ENCODE measurements at regions not wholly inside any gene's neighbourhood (a gene's known extent, or its start where the extent isn't known, plus 50 kb on each side); places are given as distances from the start of the nearest gene placed in this dataset.

DNA sequence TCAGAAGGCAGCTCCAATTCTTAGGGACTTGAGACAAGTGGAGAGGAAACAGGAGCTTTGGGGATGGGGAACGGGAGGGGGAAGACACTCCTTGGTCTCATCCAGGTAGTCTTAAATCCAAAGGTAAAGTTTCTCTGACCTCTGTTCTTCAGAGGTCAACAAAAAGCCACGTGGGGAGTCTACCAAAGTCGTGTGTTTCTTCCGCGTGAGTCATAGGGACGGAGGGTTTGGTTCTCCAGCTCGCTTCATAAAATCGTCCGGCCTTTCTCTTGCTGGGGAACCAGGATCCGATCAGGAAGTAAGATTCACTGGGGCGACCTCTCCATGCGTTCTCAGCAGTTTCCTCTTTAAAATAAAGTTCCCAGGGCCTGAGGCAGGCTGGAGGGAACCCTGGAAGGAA is 275.7 kb downstream of the TCERG1L start:
- Histone ChIP-seq H3F3A (ENCODE audit: insufficient read depth, low read length) (no peaks in the 10 kb centered on the region), H3K9ac (ENCODE audit: low read length) (no peak overlapping the region), H3K79me2 (ENCODE audit: insufficient read depth, low read length) (no peaks in the 10 kb centered on the region), H3K4me3 (ENCODE audit: low read depth, low read length, poor library complexity, severe bottlenecking) (no peak overlapping the region), H3K27ac (ENCODE audit: low read depth, low read length, poor library complexity, severe bottlenecking) (no peak overlapping the region), H3K9me2 (ENCODE audit: low read depth, low read length) (no peaks in the 10 kb centered on the region), H4K20me1 (ENCODE audit: insufficient read depth, low read length) (no peaks in the 10 kb centered on the region), H3K36me3 (ENCODE audit: insufficient read depth, low read length) (no peaks in the 10 kb centered on the region), H3K9me3 (ENCODE audit: low read length) (no peaks in the 10 kb centered on the region), H3K4me2 (ENCODE audit: low read length) (no peak overlapping the region), H3K27me3 (ENCODE audit: insufficient read depth, low read length) (no peaks in the 10 kb centered on the region), H2AFZ (ENCODE audit: low read length) (no peak overlapping the region), H3K4me1 (ENCODE audit: insufficient read depth, low read length, severe bottlenecking) (no peaks in the 10 kb centered on the region)
- no peak for TF ChIP-seq EZH2 (IDR thresholded peaks at IDR 0.05; ENCODE audit: borderline replicate concordance, low read length)
- TF ChIP-seq, protein P1, sequence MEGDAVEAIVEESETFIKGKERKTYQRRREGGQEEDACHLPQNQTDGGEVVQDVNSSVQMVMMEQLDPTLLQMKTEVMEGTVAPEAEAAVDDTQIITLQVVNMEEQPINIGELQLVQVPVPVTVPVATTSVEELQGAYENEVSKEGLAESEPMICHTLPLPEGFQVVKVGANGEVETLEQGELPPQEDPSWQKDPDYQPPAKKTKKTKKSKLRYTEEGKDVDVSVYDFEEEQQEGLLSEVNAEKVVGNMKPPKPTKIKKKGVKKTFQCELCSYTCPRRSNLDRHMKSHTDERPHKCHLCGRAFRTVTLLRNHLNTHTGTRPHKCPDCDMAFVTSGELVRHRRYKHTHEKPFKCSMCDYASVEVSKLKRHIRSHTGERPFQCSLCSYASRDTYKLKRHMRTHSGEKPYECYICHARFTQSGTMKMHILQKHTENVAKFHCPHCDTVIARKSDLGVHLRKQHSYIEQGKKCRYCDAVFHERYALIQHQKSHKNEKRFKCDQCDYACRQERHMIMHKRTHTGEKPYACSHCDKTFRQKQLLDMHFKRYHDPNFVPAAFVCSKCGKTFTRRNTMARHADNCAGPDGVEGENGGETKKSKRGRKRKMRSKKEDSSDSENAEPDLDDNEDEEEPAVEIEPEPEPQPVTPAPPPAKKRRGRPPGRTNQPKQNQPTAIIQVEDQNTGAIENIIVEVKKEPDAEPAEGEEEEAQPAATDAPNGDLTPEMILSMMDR (IDR thresholded peaks at IDR 0.05; ENCODE audit: low read length) = no peak

DNA sequence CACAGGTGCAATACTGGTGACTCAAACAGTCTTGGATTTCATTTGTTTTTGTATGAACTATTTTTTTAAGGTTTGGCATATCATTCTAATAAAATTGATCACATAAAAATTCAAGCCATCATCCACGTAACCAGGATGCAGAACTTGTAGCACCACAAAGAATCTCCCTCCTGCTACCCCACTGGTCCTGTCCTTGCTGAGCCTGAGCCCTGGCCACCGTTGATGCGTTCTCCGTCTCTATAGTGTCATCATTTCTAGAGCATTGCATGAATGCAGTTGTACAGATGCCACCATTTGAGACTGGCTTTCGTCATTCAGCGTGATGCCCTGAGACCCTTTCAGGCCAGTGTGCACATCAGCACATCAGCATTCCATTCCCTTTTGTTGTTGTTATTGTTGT is 273.5 kb downstream of the TCERG1L start:
- no peaks in the 10 kb centered on the region for H3F3A ChIP-seq (ENCODE audit: insufficient read depth, low read length)
- H3K9me3 ChIP-seq (ENCODE audit: low read length) = no peaks in the 10 kb centered on the region
- H3K9me2 ChIP-seq (ENCODE audit: low read depth, low read length) = no peaks in the 10 kb centered on the region
- no peaks in the 10 kb centered on the region for H3K79me2 ChIP-seq (ENCODE audit: insufficient read depth, low read length)
- TF ChIP-seq EZH2 (IDR thresholded peaks at IDR 0.05; ENCODE audit: borderline replicate concordance, low read length) = no peak
- TF ChIP-seq, protein P1 (IDR thresholded peaks at IDR 0.05; ENCODE audit: low read length) = no peak
- H3K9ac ChIP-seq (ENCODE audit: low read length) = no peak overlapping the region
- H3K4me3 ChIP-seq (ENCODE audit: low read depth, low read length, poor library complexity, severe bottlenecking) = no peak overlapping the region
- H3K27me3 ChIP-seq (ENCODE audit: insufficient read depth, low read length) = no peaks in the 10 kb centered on the region
- H4K20me1 ChIP-seq (ENCODE audit: insufficient read depth, low read length) = no peaks in the 10 kb centered on the region
- no peak overlapping the region for H2AFZ ChIP-seq (ENCODE audit: low read length)
- H3K27ac ChIP-seq (ENCODE audit: low read depth, low read length, poor library complexity, severe bottlenecking) = no peak overlapping the region
- no peak overlapping the region for H3K4me2 ChIP-seq (ENCODE audit: low read length)
- H3K4me1 ChIP-seq (ENCODE audit: insufficient read depth, low read length, severe bottlenecking) = no peaks in the 10 kb centered on the region
- no peaks in the 10 kb centered on the region for H3K36me3 ChIP-seq (ENCODE audit: insufficient read depth, low read length)

DNA sequence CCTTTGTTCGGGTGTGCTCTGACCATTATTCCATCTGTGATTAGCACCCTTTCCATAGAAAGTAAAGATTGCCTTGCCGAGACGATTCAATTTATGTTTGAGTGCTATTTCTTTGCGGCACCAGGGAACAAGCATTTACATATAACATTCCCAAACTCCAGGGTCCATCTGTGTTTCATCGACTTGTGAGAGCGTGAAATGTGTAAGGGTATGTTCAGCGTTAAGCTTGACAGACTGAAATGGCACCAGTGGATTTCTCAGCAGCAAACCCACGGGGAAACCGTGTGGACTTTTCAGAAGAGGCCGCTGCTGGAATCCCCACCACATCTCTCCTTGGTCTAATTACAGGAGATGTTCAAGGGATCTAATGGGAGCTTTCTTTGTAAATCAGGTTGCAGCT is 270.5 kb downstream of the TCERG1L start:
- no peak overlapping the region for H3K4me2 ChIP-seq (ENCODE audit: low read length)
- no peaks in the 10 kb centered on the region for H3K79me2 ChIP-seq (ENCODE audit: insufficient read depth, low read length)
- H3K27me3 ChIP-seq (ENCODE audit: insufficient read depth, low read length) = no peaks in the 10 kb centered on the region
- no peak overlapping the region for H3K27ac ChIP-seq (ENCODE audit: low read depth, low read length, poor library complexity, severe bottlenecking)
- H3K4me1 ChIP-seq (ENCODE audit: insufficient read depth, low read length, severe bottlenecking) = no peaks in the 10 kb centered on the region
- TF ChIP-seq EZH2 (IDR thresholded peaks at IDR 0.05; ENCODE audit: borderline replicate concordance, low read length) = no peak
- TF ChIP-seq, protein P1 (IDR thresholded peaks at IDR 0.05; ENCODE audit: low read length) = no peak
- no peaks in the 10 kb centered on the region for H3F3A ChIP-seq (ENCODE audit: insufficient read depth, low read length)
- H4K20me1 ChIP-seq (ENCODE audit: insufficient read depth, low read length) = no peaks in the 10 kb centered on the region
- no peaks in the 10 kb centered on the region for H3K9me3 ChIP-seq (ENCODE audit: low read length)
- no peaks in the 10 kb centered on the region for H3K9me2 ChIP-seq (ENCODE audit: low read depth, low read length)
- no peak overlapping the region for H3K9ac ChIP-seq (ENCODE audit: low read length)
- H3K36me3 ChIP-seq (ENCODE audit: insufficient read depth, low read length) = no peaks in the 10 kb centered on the region
- no peak overlapping the region for H2AFZ ChIP-seq (ENCODE audit: low read length)
- H3K4me3 ChIP-seq (ENCODE audit: low read depth, low read length, poor library complexity, severe bottlenecking) = no peak overlapping the region
